NOMO-1 treated with DMSO at 0.1 percent for 48 hours (cell line): ENCODE measurements at regions not wholly inside any gene's neighbourhood (a gene's known extent, or its start where the extent isn't known, plus 50 kb on each side); places are given as distances from the start of the nearest gene placed in this dataset.

ENCODE experiments used
- DNase-seq: peaks from one replicate; lab custom pipeline; 2025; ENCODE audit not compliant: unreplicated experiment; lab: John Stamatoyannopoulos, UW

DNA sequence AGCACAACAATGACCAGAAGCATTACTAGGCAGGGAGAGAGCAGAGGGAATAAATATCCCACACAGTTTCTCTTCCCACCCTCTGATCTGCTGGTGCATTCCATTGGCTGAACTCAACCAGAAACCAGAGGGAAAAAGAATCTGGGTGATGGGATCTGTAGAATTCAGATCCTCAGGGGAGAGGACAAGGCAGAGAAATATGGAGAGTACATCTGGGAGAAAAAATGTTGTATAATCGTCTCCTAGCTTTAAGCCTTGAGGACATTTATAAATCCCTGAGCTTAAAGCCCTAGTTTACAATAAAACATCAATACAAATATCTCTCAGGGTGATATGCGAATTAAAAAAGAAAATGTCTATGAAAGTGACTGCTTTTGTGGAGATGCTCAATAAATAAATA is 368.1 kb upstream of the MAD2L1 start:
- no peak for DNase-seq

DNA sequence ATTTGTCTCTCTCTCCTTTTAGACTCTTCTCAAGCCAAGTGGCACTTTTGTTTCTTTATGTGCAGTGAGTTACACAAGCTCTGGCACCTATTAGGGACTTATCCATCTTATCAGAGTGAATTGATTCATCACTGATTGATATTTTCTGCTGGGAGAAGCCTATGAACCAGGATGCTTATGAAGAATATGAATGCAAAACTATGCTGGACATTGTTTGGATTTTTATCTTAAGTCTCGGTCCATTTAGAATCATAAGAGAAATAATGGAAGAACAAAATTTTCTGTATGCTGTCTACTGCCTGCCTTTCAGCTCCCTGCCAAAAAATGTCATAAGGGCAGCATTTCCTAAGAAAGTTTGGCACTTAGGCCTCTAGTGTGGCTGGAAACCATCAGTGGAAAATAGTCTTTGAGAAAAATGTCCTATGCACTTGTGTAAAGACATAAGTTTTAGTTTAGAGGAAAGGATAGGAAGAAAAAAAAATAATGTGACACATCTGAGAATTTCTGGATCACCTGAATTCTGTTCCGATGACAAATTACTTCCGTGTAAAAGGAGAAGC is 365.7 kb upstream of the MAD2L1 start:
- DNase-seq = no peak

DNA sequence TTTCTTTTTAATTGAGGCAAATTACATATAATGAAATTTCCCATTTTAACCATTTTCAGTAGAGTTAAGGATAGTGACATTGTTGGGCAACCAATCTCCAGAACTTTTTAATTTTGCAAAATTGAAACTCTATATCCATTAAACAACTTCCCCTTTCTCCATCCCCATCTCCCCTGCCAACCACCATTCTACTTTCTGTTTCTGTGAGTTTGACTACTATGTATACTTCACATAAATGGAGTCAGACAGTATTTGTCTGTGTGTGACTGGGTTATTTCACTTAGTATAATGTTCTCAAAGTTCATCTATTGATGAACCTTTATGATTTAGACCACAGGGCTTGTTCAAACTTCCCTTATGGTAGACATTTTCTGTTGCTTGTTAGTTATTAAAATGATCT is 364.5 kb upstream of the MAD2L1 start:
- peak; percentile 71 for DNase-seq

DNA sequence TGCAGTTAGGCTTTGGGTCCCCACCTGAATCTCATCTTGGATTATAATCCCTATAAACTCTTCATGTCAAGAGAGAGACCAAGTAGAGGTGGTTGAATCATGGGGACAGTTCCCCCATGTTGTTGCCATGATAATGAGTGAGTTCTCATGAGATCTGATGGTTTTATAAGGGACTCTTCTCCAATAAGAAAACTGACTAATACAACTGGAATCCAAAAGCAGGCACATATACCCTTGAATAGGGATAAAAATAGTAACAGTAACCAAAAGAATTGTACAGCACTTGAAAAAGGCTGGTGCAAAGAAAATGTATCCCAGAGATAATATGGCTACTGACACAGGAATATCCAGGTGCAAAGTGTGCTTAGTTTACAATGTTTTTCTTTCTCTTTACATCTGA is 351.5 kb upstream of the MAD2L1 start:
- no peak for DNase-seq

DNA sequence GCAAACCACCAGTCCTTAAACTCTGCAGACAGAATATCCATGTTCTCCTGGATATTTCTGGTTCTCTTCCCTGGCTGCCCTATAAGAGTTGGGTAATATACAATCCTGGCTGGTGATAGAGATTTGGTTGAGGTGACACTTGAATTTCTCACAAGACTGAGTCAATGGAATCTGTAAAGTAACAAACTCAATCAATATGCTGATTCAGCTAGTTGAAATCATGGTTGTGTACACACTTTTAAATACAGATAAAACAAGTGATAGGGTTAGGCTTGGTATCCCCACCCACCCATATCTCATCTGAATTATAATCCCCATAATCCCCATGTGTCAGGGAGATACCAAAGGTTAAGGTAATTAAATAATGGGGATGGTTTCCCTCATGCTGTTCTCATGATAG is 349.2 kb upstream of the MAD2L1 start:
- no peak for DNase-seq

DNA sequence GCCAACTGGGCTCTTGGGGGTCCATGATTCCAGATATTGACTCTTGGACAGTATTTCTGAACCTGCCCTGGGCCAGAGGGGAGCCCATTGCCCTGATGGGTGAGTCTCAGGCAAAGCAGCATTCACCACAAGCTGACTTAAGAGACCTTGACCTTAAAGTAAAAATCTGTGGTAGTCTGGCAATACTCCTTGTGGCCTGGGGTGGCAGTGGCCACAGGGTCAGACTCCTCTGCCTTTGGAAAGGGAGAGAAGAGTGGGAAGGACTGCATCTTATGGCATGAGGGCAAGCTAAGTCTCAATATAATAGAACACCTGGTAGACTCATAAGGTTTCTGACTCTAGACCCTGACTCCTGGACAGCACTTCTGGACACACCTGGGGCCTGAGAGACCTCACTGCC is 340.3 kb upstream of the MAD2L1 start:
- no peak for DNase-seq

GRCh38 chr4:120403296-120403695 is 336.6 kb upstream of the MAD2L1 start:
- no peak for DNase-seq

GRCh38 chr4:120400441-120400840 is 333.8 kb upstream of the MAD2L1 start:
- DNase-seq = no peak

- DNase-seq = no peak
These were observed 333.2 kb upstream of the MAD2L1 start for GRCh38 chr4:120399826-120400225.

DNA sequence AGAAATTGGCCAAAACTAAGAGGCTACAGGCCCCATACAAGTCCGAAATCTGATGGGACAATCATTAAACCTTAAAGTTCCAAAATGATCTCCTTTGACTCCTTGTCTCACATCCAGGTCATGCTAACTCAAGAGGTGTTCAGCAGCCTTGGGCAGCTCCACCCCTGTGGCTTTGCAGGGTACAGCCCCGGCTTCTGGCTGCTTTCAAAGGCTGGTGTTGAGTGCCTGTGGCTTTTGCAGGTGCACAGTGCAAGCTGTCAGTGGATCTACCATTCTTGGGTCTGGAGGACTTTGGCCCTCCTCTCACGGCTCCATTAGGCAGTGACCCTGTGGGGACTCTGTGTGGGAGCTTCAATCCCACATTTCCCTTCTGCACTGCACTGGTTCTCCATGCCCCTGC is 329.1 kb upstream of the MAD2L1 start:
- DNase-seq = no peak

DNA sequence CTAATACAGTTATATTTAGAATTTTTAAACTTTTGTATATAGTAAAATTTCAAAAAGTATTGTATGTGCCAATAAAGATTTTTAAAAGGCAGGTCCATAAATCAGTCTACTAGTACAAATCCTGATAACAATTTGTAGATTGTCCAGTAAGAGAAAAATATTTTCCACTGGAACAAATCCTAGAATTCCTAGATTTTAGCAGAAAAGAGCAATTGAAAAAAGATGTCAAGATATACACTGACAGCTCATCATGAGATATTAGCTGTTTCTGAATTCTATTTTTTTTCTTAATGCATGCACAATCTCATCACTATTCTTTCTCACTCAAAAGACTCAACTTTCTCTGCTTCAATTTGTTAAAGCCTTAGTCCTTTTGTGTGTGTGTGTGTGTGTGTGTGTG is 289.2 kb upstream of the MAD2L1 start:
- no peak for DNase-seq

DNA sequence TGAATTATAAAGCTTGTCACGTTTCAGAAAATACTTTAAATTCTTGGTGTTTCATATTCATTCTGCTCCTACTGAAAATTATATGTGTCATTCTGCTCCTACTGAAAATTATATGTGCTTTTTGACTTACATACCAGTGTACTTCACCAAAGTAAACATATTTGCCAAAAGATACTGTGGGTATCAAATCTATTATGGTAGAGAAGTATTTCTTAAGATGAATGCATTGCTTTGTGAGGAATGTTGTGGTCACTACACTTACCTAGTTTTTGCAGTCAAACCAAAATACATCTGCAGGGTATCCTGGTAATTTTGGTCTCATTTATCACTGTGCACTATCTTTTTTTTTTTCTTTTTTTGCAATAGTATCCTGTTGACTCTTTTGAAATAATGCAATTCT is 287.7 kb upstream of the MAD2L1 start:
- DNase-seq = no peak

DNA sequence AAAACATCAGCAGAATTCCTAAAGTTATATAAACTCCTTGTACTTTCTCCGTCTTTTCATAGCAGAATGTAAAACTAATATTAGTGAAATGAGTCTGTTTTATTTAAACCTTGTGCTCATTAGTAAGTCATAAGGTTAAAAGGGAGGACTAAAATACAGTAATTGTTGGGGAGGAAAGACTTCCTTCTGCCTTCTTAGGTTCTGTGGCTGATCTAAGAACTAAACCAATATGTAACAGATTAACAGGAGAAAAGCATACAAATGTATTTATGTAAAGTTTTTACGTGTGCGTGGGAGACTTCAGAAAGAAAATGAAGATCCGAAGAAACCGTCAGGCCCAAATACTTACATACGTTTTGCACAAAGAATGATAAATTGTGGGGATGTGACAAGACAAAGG is 286.6 kb upstream of the MAD2L1 start:
- no peak for DNase-seq

GRCh38 chr4:120352739-120353138 is 286.1 kb upstream of the MAD2L1 start:
- no peak for DNase-seq

DNA sequence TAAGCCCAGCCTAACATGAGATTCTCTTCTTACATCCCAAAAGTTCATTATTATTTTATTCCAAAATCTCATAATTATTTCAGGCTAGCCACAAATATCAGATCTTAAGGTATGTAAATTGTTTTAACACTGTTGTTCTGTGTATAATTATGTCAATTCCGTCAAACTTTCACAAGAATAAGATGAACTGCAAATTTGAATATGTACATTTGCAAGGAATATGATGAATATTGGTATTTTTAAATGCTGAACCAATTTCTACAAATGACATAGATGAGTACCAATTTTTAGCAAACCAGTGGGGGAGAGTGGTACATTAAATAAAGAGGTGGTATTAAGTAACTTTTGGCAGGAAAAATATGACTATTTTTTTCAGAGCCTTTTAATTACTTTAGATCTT is 282.3 kb upstream of the MAD2L1 start:
- no peak for DNase-seq

DNA sequence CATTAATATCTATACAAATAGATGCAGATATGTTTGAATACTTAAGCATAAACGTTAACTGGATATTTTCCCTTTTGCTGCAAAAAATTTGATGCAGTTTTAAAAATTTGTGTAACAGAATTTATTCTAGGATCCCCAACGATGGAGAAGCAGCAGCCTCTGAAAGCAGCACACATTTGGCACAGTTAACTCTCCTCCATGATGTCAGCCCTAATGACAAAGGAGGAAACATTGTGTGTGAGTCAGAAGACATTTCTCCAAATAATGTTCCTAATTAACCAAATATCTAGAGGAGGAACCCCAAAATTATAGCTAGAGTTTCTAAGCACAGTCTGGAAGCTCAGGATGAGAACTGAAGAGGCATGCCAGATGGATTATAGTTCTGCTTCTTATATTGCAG is 281.9 kb upstream of the MAD2L1 start:
- no peak for DNase-seq

GRCh38 chr4:120331486-120332370 is 265.1 kb upstream of the MAD2L1 start:
- no peak for DNase-seq

- DNase-seq = no peak
These were observed 262.7 kb upstream of the MAD2L1 start for GRCh38 chr4:120329386-120329785.

- DNase-seq = no peak
These were observed 260.6 kb upstream of the MAD2L1 start for GRCh38 chr4:120327276-120327675.

- DNase-seq = no peak
These were observed 252.6 kb upstream of the MAD2L1 start for GRCh38 chr4:120319046-120319767.

DNA sequence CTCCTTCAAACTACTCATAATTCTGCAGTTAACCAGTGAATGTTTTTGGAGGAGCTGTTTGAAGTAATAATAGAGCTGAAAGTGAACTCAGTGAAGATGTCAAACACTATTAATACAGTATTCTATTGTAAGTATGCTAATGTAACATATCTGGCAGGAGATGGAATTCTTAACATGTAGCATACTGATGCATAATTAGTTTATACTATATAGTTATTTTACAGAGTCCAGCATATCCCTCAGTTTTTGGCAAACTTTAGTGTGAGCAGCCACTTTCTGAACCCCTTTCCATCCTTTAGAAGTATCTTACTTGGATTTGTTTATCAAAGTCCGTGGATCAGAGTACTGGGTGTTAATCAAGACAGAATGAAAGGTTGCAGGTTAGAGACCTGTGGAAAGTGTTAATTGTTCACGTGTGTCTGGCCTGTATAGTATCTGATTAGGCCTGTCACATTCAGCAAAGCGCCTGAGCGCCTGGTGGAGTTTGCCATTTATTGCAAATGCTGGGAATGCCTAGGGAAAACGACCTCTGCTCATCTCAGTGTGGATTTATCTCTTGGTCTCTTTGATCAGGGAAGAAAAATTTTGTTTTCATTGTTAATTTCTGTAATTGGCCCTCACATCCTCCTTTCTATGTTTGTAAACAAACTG is 251.7 kb upstream of the MAD2L1 start:
- DNase-seq = no peak

GRCh38 chr4:120317713-120318112 is 251.1 kb upstream of the MAD2L1 start:
- no peak for DNase-seq
